Neural progenitor cell (in vitro differentiated cells): ENCODE measurements at regions not wholly inside any gene's neighbourhood (a gene's known extent, or its start where the extent isn't known, plus 50 kb on each side); places are given as distances from the start of the nearest gene placed in this dataset.

Source experiments
- DNase-seq: peaks from one replicate; pipeline ENCODE4 v3.0.0-alpha.2; 2016; ENCODE audit warnings: low spot score
- H2AFZ ChIP-seq: fragments of 200-600 bp; sonication (generic); replicated peaks from 2 replicates; pipeline ENCODE4 v1.6.1; 2016; ENCODE audit warnings: antibody characterized with exemption
- H3F3A ChIP-seq: fragments of 200-600 bp; sonication (generic); 2 replicates; pipeline ENCODE4 v1.6.1; 2016; ENCODE audit warnings: antibody characterized with exemption, low read depth
- H3K27ac ChIP-seq: fragments of 200-600 bp; sonication (generic); 2 replicates; pipeline ENCODE4 v1.5.1; 2016; ENCODE audit warnings: mild to moderate bottlenecking
- H3K27me3 ChIP-seq: fragments of 200-600 bp; sonication (generic); 2 replicates; pipeline ENCODE4 v1.6.1; 2016; ENCODE audit warnings: mild to moderate bottlenecking, moderate library complexity
- H3K36me3 ChIP-seq: fragments of 200-600 bp; sonication (generic); 2 replicates; pipeline ENCODE4 v1.5.1; 2016
- H3K4me1 ChIP-seq: fragments of 200-600 bp; sonication (generic); 2 replicates; pipeline ENCODE4 v1.6.1; 2016; ENCODE audit warnings: mixed run types
- H3K4me2 ChIP-seq: fragments of 200-600 bp; sonication (generic); 2 replicates; pipeline ENCODE4 v1.6.1; 2016
- H3K4me3 ChIP-seq: fragments of 200-600 bp; sonication (generic); 2 replicates; pipeline ENCODE4 v1.5.1; 2016
- H3K79me2 ChIP-seq: fragments of 200-600 bp; sonication (generic); 2 replicates; pipeline ENCODE4 v1.6.1; 2016; ENCODE audit warnings: low read depth
- H3K9ac ChIP-seq: fragments of 200-600 bp; sonication (generic); 2 replicates; pipeline ENCODE4 v1.6.1; 2016
- H3K9me3 ChIP-seq: fragments of 200-600 bp; sonication (generic); 2 replicates; pipeline ENCODE4 v1.5.1; 2016; ENCODE audit warnings: low read depth
- H4K20me1 ChIP-seq: fragments of 200-600 bp; sonication (generic); 2 replicates; pipeline ENCODE4 v1.6.1; 2016; ENCODE audit warnings: low read depth
- H3K27ac Mint-ChIP-seq: 3 replicates; pipeline ENCODE4 v1.8.0; 2021; ENCODE audit warnings: mixed read lengths
- H3K27me3 Mint-ChIP-seq: 2 replicates; pipeline ENCODE4 v1.8.0; 2022; ENCODE audit warnings: low read depth, mild to moderate bottlenecking, inconsistent platforms, moderate library complexity, mixed read lengths; ENCODE audit not compliant: insufficient read depth
- H3K36me3 Mint-ChIP-seq: 3 replicates; pipeline ENCODE4 v1.8.0; 2021; ENCODE audit warnings: mixed read lengths
- H3K4me1 Mint-ChIP-seq: 3 replicates; pipeline ENCODE4 v1.8.0; 2021; ENCODE audit warnings: mixed read lengths
- H3K4me3 Mint-ChIP-seq: 3 replicates; pipeline ENCODE4 v1.8.0; 2021; ENCODE audit warnings: mild to moderate bottlenecking, moderate library complexity, mixed read lengths
- H3K9me3 Mint-ChIP-seq: 3 replicates; pipeline ENCODE4 v1.8.0; 2020; ENCODE audit warnings: mixed read lengths
- CTCF ChIP-seq: fragments of 200-600 bp; sonication (generic); IDR thresholded peaks from 2 replicates; pipeline ENCODE4 v1.5.1; 2017; ENCODE audit warnings: antibody characterized with exemption, mild to moderate bottlenecking
- EZH2 ChIP-seq: fragments of 200-600 bp; sonication (generic); IDR thresholded peaks from 2 replicates; pipeline ENCODE4 v1.6.1; 2017; ENCODE audit warnings: antibody characterized with exemption, mild to moderate bottlenecking, moderate library complexity
- EZH2phosphoT487 ChIP-seq: fragments of 200-600 bp; sonication (generic); IDR thresholded peaks from 2 replicates; pipeline ENCODE4 v1.6.1; 2017; ENCODE audit warnings: antibody characterized with exemption

- Mint-ChIP-seq H3K27ac (no peak overlapping the region), H3K4me1 (peaks cover 6% of the 10 kb centered on the region), H3K27me3 (peaks cover 6% of the 10 kb centered on the region), H3K9me3 (no peaks in the 10 kb centered on the region), H3K4me3 (no peak overlapping the region), H3K36me3 (no peaks in the 10 kb centered on the region)
- Histone ChIP-seq H3K79me2 (no peaks in the 10 kb centered on the region), H3K27me3 (no peaks in the 10 kb centered on the region), H3F3A (no peaks in the 10 kb centered on the region), H3K4me2 (no peak overlapping the region), H3K9ac (no peak overlapping the region), H3K9me3 (no peaks in the 10 kb centered on the region), H4K20me1 (no peaks in the 10 kb centered on the region), H3K36me3 (no peaks in the 10 kb centered on the region), H3K4me3 (no peak overlapping the region), H2AFZ (no peak overlapping the region), H3K27ac (no peak overlapping the region), H3K4me1 (peaks cover 8% of the 10 kb centered on the region)
- TF ChIP-seq EZH2 (no peak), CTCF (no peak), EZH2phosphoT487 (no peak)
- no peak for DNase-seq
Observed at GRCh38 chr2:19752500-19752899, 149.3 kb downstream of the TTC32 start.

- H3K9me3 ChIP-seq = no peaks in the 10 kb centered on the region
- H3K4me1 Mint-ChIP-seq = peaks cover 8% of the 10 kb centered on the region
- H3F3A ChIP-seq = no peaks in the 10 kb centered on the region
Observed at GRCh38 chr2:19751631-19752030, 150.2 kb downstream of the TTC32 start.

GRCh38 chr2:19750136-19750535, 151.6 kb downstream of the TTC32 start:
- Histone ChIP-seq H3K4me2 (no peak overlapping the region), H3K9me3 (no peaks in the 10 kb centered on the region), H3K79me2 (no peaks in the 10 kb centered on the region), H3K27me3 (no peaks in the 10 kb centered on the region), H3K4me1 (no peaks in the 10 kb centered on the region), H3F3A (no peaks in the 10 kb centered on the region), H3K9ac (no peak overlapping the region), H3K4me3 (no peak overlapping the region), H2AFZ (no peak overlapping the region), H3K36me3 (no peaks in the 10 kb centered on the region), H3K27ac (no peak overlapping the region), H4K20me1 (no peaks in the 10 kb centered on the region)
- H3K36me3 Mint-ChIP-seq = no peaks in the 10 kb centered on the region
- no peak for DNase-seq
- no peak overlapping the region for H3K4me3 Mint-ChIP-seq
- no peak overlapping the region for H3K27ac Mint-ChIP-seq
- H3K4me1 Mint-ChIP-seq = peaks cover 8% of the 10 kb centered on the region
- no peaks in the 10 kb centered on the region for H3K9me3 Mint-ChIP-seq
- H3K27me3 Mint-ChIP-seq = peaks cover 6% of the 10 kb centered on the region
- TF ChIP-seq CTCF = no peak
- no peak for TF ChIP-seq EZH2
- TF ChIP-seq EZH2phosphoT487 = no peak

More at GRCh38 chr2:19751631-19752030, 150.2 kb downstream of the TTC32 start:
- no peaks in the 10 kb centered on the region for H3K27me3 ChIP-seq
- H3K9ac ChIP-seq = no peak overlapping the region
- H3K36me3 Mint-ChIP-seq = no peaks in the 10 kb centered on the region
- H4K20me1 ChIP-seq = no peaks in the 10 kb centered on the region
- no peak overlapping the region for H3K27ac Mint-ChIP-seq
- H3K27ac ChIP-seq = no peak overlapping the region
- no peak overlapping the region for H3K4me3 ChIP-seq
- no peak for DNase-seq
- no peaks in the 10 kb centered on the region for H3K79me2 ChIP-seq
- no peak overlapping the region for H2AFZ ChIP-seq
- H3K4me3 Mint-ChIP-seq = no peak overlapping the region
- no peaks in the 10 kb centered on the region for H3K9me3 Mint-ChIP-seq
- H3K27me3 Mint-ChIP-seq = peaks cover 6% of the 10 kb centered on the region
- TF ChIP-seq EZH2 (no peak), CTCF (no peak), EZH2phosphoT487 (no peak)
- H3K36me3 ChIP-seq = no peaks in the 10 kb centered on the region
- H3K4me2 ChIP-seq = no peak overlapping the region
- peaks cover 8% of the 10 kb centered on the region for H3K4me1 ChIP-seq

GRCh38 chr2:19749507-19749836, 152.3 kb downstream of the TTC32 start:
- Mint-ChIP-seq H3K4me1 (peaks cover 4% of the 10 kb centered on the region), H3K27ac (no peak overlapping the region), H3K9me3 (no peaks in the 10 kb centered on the region), H3K36me3 (no peaks in the 10 kb centered on the region), H3K4me3 (no peak overlapping the region), H3K27me3 (peaks cover 6% of the 10 kb centered on the region)
- no peak overlapping the region for H3K27ac ChIP-seq
- H3K27me3 ChIP-seq = no peaks in the 10 kb centered on the region
- H3F3A ChIP-seq = no peaks in the 10 kb centered on the region
- H3K9me3 ChIP-seq = no peaks in the 10 kb centered on the region
- no peak overlapping the region for H3K4me2 ChIP-seq
- no peaks in the 10 kb centered on the region for H3K4me1 ChIP-seq
- TF ChIP-seq CTCF = no peak
- TF ChIP-seq EZH2phosphoT487 = no peak
- no peak for TF ChIP-seq EZH2
- no peak overlapping the region for H3K9ac ChIP-seq
- H3K4me3 ChIP-seq = no peak overlapping the region
- no peak for DNase-seq
- no peak overlapping the region for H2AFZ ChIP-seq
- no peaks in the 10 kb centered on the region for H3K79me2 ChIP-seq
- no peaks in the 10 kb centered on the region for H4K20me1 ChIP-seq
- no peaks in the 10 kb centered on the region for H3K36me3 ChIP-seq
